Heart right ventricle (tissue), 16 donors: ENCODE measurements at regions not wholly inside any gene's neighbourhood (a gene's known extent, or its start where the extent isn't known, plus 50 kb on each side); places are given as distances from the start of the nearest gene placed in this dataset.

Experiments used
- ATAC-seq, 8 donors: fragments of 200-7000 bp; cut with Tn5 transposase; one replicate each; pipeline ENCODE4 v1.9.1; 2020; ENCODE audit warnings: mild to moderate bottlenecking in 8 of 8, moderate library complexity in 8 of 8, moderate number of reproducible peaks in 1 of 8
- DNase-seq, 2 donors: peaks; one replicate each; pipeline ENCODE4 v3.0.0-alpha.2; 2020
- H3K27ac ChIP-seq, 10 donors: fragments of 200-600 bp; sonication (generic) in 2 of 10; one replicate each; pipeline versions ENCODE4 v1.5.0 to v1.8.0; 2020 to 2022; ENCODE audit warnings: mild to moderate bottlenecking in 3 of 10
- H3K27me3 ChIP-seq, 7 donors: fragments of 200-600 bp; one replicate each; pipeline ENCODE4 v1.8.0; 2021 to 2022; ENCODE audit warnings: mild to moderate bottlenecking in 2 of 7
- H3K36me3 ChIP-seq, 9 donors: fragments of 200-600 bp; sonication (generic) in 1 of 9; one replicate each; pipeline versions ENCODE4 v1.5.0 to v1.8.0; 2020 to 2022; ENCODE audit warnings: mild to moderate bottlenecking in 2 of 9
- H3K4me1 ChIP-seq, 9 donors: fragments of 200-600 bp; sonication (generic) in 1 of 9; one replicate each; pipeline versions ENCODE4 v1.5.0 to v1.8.0; 2020 to 2022; ENCODE audit warnings: mild to moderate bottlenecking in 4 of 9
- H3K4me3 ChIP-seq, 10 donors: fragments of 200-600 bp; sonication (generic) in 2 of 10; one replicate each; pipeline versions ENCODE4 v1.5.0 to v1.8.0; 2020 to 2022; ENCODE audit warnings: mild to moderate bottlenecking in 7 of 10, moderate library complexity in 2 of 10
- H3K9me3 ChIP-seq, 11 donors: fragments of 200-600 bp in 10 of 11; sonication (generic) in 2 of 11; one replicate each; pipeline versions ENCODE4 v1.5.0 to v1.8.0; 2013 to 2022; ENCODE audit warnings: mild to moderate bottlenecking in 2 of 11, control low read depth in 1 of 11, moderate library complexity in 1 of 11
- WGBS, 2 donors: extraction: QIAGEN DNeasy Blood & Tissue Kit; methylation state at CpG; one replicate each; pipeline ENCODE4 v1.1.7; 2013; ENCODE audit warnings: inconsistent platforms in 1 of 2; 5-methylcytosine and 5-hydroxymethylcytosine counted together
- intact Hi-C, 10 donors: fragments of 100-400 bp; cut with DNase I; formaldehyde crosslinking; loops; one replicate each; pipeline versions ENCODE4 v1.11.1 to v1.14.2; 2022
- TF ChIP-seq, protein P1 (sequence below), 9 donors: fragments of 200-600 bp; sonication (generic) in 2 of 9; IDR thresholded peaks; one replicate each; pipeline versions ENCODE4 v1.5.0 to v1.8.0; 2021 to 2022; ENCODE audit warnings: antibody characterized with exemption in 9 of 9, mild to moderate bottlenecking in 5 of 9, moderate library complexity in 1 of 9
- donor health status: Arrhythmogenic right ventricular cardiomyopathy.
- donor health status: ischemic (EF 13 %, LVEDD 7.1; RV severe dilation, severe dysfunction).
- donor health status: healthy with polysubstance abuse.
- donor health status: DM: no; HTN: yes; CAD: no.
- donor health status: DM: no; HTN: no; CAD: no.
- donor health status: ischemic (EF 25% LVEDD 6.9; RV normal size, moderate dysfunction).
- donor health status: ischemic (EF 25% LVEDD 5.7; RV mildly dilated, moderate dysfunction).
- donor health status: healthy.
- donor health status: DM: yes; HTN: yes; CAD: no.
- donor health status: Ischemic cardiomyopathy.
- donor health status: ischemic (EF 35%, LVEDD 5.7; RV mildly dilated, moderate dysfunction).
- donor health status: nonischemic (EF 11% LVEDD 7.7; RV severe dilation, severe dysfunction).
- donor health status: DM: yes; HTN: yes; CAD: no.
- donor health status: PGD.
- donor health status: ischemic (EF 29% LVEDD 5.4; RV normal size, mild dysfunction).
- donor health status: nonischemic (EF 23%, LVEDD 6.1; RV moderate dilation, normal function).

DNA sequence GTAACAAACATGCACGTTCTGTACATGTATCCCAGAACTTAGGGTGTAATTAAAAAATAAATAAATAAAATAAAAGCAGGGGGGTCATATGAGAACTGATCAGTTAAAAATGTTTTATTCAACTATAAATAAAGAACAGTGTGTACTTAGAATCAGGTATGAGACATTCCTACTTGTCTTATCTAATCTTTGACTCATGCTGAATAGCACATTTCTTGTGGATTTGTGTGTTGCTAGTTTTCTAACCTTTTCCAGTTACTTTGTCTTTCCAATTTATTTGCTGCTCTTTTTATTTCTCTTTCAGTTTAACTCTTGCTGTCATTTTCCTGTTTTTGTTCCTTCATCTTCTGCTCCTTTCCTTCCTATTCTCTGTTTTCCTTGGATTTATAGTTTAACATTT, 1917.1 kb upstream of the CDH6 start:
- ATAC-seq (no peak), DNase-seq (no peak)
- Histone ChIP-seq H3K27me3 (no peaks in the 10 kb centered on the region), H3K4me1 (no peaks in the 10 kb centered on the region), H3K9me3 (peaks cover 0 to 38% (median 0%) of the 10 kb centered on the region in 11 donors), H3K27ac (no peak overlapping the region), H3K4me3 (no peak overlapping the region), H3K36me3 (no peaks in the 10 kb centered on the region)
- intact Hi-C loops: no loop called here
- TF ChIP-seq, protein P1, sequence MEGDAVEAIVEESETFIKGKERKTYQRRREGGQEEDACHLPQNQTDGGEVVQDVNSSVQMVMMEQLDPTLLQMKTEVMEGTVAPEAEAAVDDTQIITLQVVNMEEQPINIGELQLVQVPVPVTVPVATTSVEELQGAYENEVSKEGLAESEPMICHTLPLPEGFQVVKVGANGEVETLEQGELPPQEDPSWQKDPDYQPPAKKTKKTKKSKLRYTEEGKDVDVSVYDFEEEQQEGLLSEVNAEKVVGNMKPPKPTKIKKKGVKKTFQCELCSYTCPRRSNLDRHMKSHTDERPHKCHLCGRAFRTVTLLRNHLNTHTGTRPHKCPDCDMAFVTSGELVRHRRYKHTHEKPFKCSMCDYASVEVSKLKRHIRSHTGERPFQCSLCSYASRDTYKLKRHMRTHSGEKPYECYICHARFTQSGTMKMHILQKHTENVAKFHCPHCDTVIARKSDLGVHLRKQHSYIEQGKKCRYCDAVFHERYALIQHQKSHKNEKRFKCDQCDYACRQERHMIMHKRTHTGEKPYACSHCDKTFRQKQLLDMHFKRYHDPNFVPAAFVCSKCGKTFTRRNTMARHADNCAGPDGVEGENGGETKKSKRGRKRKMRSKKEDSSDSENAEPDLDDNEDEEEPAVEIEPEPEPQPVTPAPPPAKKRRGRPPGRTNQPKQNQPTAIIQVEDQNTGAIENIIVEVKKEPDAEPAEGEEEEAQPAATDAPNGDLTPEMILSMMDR (IDR thresholded peaks at IDR 0.05): no peak
- 83 to 90% methylated on average over 1 of the region's 1 CpG for WGBS, 2 donors

DNA sequence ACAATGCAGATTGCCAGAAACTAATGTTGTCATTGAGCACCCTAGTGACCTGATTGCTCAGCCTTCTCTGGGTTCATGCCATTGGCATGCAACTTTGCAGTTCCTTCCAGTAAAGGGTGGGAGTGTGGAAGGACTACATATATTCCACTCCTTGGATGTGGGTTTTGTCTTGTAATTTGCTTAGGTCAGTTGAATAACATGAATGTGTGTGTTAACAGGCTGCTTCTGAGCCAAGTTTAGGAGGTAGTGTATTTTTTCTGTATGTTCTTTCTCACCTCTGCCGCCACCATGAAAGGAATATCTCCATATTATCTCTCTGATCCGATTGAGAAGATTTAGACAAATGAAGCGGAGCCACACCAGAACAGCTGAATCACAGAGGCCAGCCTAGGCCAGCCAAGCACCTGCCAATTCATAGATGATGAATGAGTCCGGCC, 1929.6 kb upstream of the CDH6 start:
- H3K27me3 ChIP-seq: no peaks in the 10 kb centered on the region
- H3K4me3 ChIP-seq: no peak overlapping the region
- H3K27ac ChIP-seq: no peak overlapping the region
- TF ChIP-seq, protein P1 (IDR thresholded peaks at IDR 0.05): no peak
- no peak for ATAC-seq
- 69 to 80% methylated on average over 4 of the region's 4 CpGs for WGBS, 2 donors
- intact Hi-C loops: no loop called here
- no peak for DNase-seq
- no peaks in the 10 kb centered on the region for H3K4me1 ChIP-seq
- no peaks in the 10 kb centered on the region for H3K36me3 ChIP-seq
- H3K9me3 ChIP-seq: peaks cover 0 to 17% (median 0%) of the 10 kb centered on the region in 11 donors

DNA sequence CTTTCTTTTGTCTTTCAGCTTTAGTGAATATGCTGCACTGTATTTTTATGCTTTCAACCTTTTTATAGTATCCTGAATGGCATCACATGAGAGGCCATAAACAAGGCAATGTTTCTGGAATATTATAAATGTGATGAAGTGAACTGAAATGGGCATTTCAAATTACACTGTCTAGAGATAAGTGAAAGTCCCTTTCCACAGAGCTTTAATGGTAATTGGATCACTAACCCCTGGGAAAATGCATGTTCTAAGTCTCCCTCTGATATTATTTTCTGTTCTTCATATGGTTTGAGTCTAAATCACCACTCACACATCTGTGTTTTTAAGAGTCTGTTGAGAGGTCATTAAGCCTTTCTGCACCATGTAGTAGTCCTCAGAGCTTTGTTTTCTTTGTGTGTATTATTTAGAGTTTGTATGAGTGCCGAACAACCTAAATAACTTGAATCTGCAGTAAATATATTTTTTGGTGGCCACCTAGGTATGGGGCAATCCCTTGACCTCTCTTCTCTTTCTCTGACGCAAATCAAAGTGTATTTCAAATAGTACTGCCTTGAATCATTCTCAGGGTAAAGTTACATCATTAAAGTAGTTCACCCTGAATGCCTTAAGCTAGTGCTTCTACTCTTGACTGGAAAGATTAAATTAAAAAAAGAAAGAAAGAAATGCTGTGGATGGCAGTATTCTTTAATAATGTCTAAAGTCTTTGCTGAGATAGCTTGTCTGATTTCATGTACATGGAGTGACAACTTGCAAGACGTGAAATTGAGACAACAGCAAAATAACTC, 1931.0 kb upstream of the CDH6 start:
- Histone ChIP-seq H3K27me3 (no peaks in the 10 kb centered on the region), H3K36me3 (no peaks in the 10 kb centered on the region), H3K27ac (no peak overlapping the region), H3K9me3 (peaks cover 0 to 17% (median 0%) of the 10 kb centered on the region in 11 donors), H3K4me3 (no peak overlapping the region), H3K4me1 (no peaks in the 10 kb centered on the region)
- 70 to 76% methylated on average over 3 of the region's 3 CpGs for WGBS, 2 donors
- ATAC-seq: no peak
- TF ChIP-seq, protein P1 (IDR thresholded peaks at IDR 0.05): no peak
- DNase-seq: no peak
- intact Hi-C loops: no loop called here

DNA sequence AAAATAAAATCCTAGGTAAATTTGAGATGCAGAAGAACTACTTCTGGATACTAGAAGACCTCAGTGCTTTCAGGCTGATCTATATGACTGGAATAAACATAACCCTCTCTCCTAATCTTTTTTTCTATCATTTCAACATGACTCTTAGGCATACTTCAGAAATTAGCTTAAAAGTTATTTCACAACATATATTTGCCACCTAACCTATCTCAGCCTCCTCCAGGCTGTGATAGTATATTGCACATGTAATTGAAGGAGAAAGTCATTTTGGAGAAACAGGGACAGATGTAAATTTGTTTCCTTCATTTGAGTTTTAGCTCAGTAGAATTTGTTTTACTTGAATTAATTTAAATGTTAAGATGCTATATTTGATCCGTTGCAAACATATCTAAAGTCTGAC, 1932.3 kb upstream of the CDH6 start:
- peaks cover 0 to 15% (median 0%) of the 10 kb centered on the region in 11 donors for H3K9me3 ChIP-seq
- TF ChIP-seq, protein P1 (IDR thresholded peaks at IDR 0.05): no peak
- no peaks in the 10 kb centered on the region for H3K27me3 ChIP-seq
- no peaks in the 10 kb centered on the region for H3K4me1 ChIP-seq
- intact Hi-C loops: no loop called here
- H3K36me3 ChIP-seq: no peaks in the 10 kb centered on the region
- DNase-seq: no peak
- 48% methylated on average over 1 of the region's 1 CpG for WGBS, 2 donors
- no peak for ATAC-seq
- H3K27ac ChIP-seq: no peak overlapping the region
- H3K4me3 ChIP-seq: no peak overlapping the region
